PC-3 (cell line): ENCODE measurements at regions not wholly inside any gene's neighbourhood (a gene's known extent, or its start where the extent isn't known, plus 50 kb on each side); places are given as distances from the start of the nearest gene placed in this dataset.

Experiments used
- ATAC-seq: fragments of 200-7000 bp; cut with Tn5 transposase; 2 replicates; pipeline ENCODE4 v1.9.1; 2020; ENCODE audit warnings: mild to moderate bottlenecking, moderate library complexity
- BruUV-seq: library from RNA; stranded (reverse); fragments of 400-500 nt; replicated peaks from 2 replicates; lab custom pipeline; 2021; lab: Mats Ljungman, UMichigan
- CTCF ChIA-PET: fragments of 300-600 bp; sonication (Branson Sonifier 250); formaldehyde crosslinking; loops from one replicate; lab custom pipeline; 2022; ENCODE audit warnings: antibody characterized with exemption; lab: Charles Lee
- POLR2A ChIA-PET: fragments of 300-600 bp; sonication (Branson Sonifier 250); formaldehyde crosslinking; loops from one replicate; lab custom pipeline; 2022; ENCODE audit warnings: antibody characterized with exemption; ENCODE audit not compliant: unreplicated experiment; lab: Charles Lee
- DNase-seq: peaks from one replicate; pipeline ENCODE4 v3.0.0-alpha.2; 2015
- H2AFZ ChIP-seq: fragments of 300-600 bp; sonication (generic); 2 replicates; pipeline ENCODE4 v1.6.0; 2016; ENCODE audit warnings: antibody characterized with exemption, low read length
- H3F3A ChIP-seq: fragments of 300-600 bp; sonication (generic); one replicate; pipeline ENCODE4 v1.6.0; 2017; ENCODE audit warnings: antibody characterized with exemption, low read length, control low read depth, mild to moderate bottlenecking; ENCODE audit not compliant: unreplicated experiment
- H3K27ac ChIP-seq: fragments of 300-600 bp; sonication (generic); 2 replicates; pipeline ENCODE4 v1.5.1; 2016; ENCODE audit warnings: mild to moderate bottlenecking, low read length
- H3K27me3 ChIP-seq: fragments of 300-600 bp; sonication (generic); 2 replicates; pipeline ENCODE4 v1.6.1; 2016; ENCODE audit warnings: low read length, mixed read lengths
- H3K36me3 ChIP-seq: fragments of 300-600 bp; sonication (generic); 2 replicates; pipeline ENCODE4 v1.6.1; 2016; ENCODE audit warnings: low read depth, mixed run types, low read length, mixed read lengths
- H3K4me1 ChIP-seq: fragments of 300-600 bp; sonication (generic); 2 replicates; pipeline ENCODE4 v1.5.1; 2016; ENCODE audit warnings: low read length; ENCODE audit not compliant: insufficient read depth
- H3K4me2 ChIP-seq: fragments of 300-600 bp; sonication (generic); 2 replicates; pipeline ENCODE4 v1.6.0; 2016; ENCODE audit warnings: low read length
- H3K4me3 ChIP-seq: fragments of 300-600 bp; sonication (generic); 2 replicates; pipeline ENCODE4 v1.5.1; 2016; ENCODE audit warnings: mild to moderate bottlenecking, low read length, mixed read lengths
- H3K79me2 ChIP-seq: fragments of 300-600 bp; sonication (generic); 2 replicates; pipeline ENCODE4 v1.6.1; 2017; ENCODE audit warnings: low read length, mixed read lengths
- H3K9ac ChIP-seq: fragments of 300-600 bp; sonication (generic); 2 replicates; pipeline ENCODE4 v1.6.0; 2016; ENCODE audit warnings: mild to moderate bottlenecking, low read length
- H3K9me2 ChIP-seq: fragments of 300-600 bp; sonication (generic); replicated peaks from 2 replicates; pipeline ENCODE4 v1.6.1; 2016; ENCODE audit warnings: mixed run types, low read length, mixed read lengths
- H3K9me3 ChIP-seq: fragments of 300-600 bp; sonication (generic); 2 replicates; pipeline ENCODE4 v1.6.1; 2016; ENCODE audit warnings: low read length, mixed read lengths
- H4K20me1 ChIP-seq: fragments of 300-600 bp; sonication (generic); 2 replicates; pipeline ENCODE4 v1.6.1; 2016; ENCODE audit warnings: low read length, mixed read lengths
- EZH2 ChIP-seq: fragments of 300-600 bp; sonication (generic); IDR thresholded peaks from one replicate; pipeline ENCODE4 v1.6.1; 2017; ENCODE audit warnings: antibody characterized with exemption, mild to moderate bottlenecking, low read length; ENCODE audit not compliant: unreplicated experiment
- EZH2phosphoT487 ChIP-seq: fragments of 300-600 bp; sonication (generic); IDR thresholded peaks from 2 replicates; pipeline ENCODE4 v1.6.1; 2018; ENCODE audit warnings: mild to moderate bottlenecking, antibody characterized with exemption, low read length, borderline replicate concordance
- intact Hi-C: fragments of 100-400 bp; cut with micrococcal nuclease; formaldehyde crosslinking; loops from 2 replicates; pipeline ENCODE4 v1.9.0; 2023
- TF ChIP-seq, protein P1 (sequence below): fragments of 300-600 bp; sonication (generic); conservative IDR thresholded peaks from 2 replicates; pipeline ENCODE4 v1.5.1; 2017; ENCODE audit warnings: antibody characterized with exemption, low read depth, mild to moderate bottlenecking, low read length

DNA sequence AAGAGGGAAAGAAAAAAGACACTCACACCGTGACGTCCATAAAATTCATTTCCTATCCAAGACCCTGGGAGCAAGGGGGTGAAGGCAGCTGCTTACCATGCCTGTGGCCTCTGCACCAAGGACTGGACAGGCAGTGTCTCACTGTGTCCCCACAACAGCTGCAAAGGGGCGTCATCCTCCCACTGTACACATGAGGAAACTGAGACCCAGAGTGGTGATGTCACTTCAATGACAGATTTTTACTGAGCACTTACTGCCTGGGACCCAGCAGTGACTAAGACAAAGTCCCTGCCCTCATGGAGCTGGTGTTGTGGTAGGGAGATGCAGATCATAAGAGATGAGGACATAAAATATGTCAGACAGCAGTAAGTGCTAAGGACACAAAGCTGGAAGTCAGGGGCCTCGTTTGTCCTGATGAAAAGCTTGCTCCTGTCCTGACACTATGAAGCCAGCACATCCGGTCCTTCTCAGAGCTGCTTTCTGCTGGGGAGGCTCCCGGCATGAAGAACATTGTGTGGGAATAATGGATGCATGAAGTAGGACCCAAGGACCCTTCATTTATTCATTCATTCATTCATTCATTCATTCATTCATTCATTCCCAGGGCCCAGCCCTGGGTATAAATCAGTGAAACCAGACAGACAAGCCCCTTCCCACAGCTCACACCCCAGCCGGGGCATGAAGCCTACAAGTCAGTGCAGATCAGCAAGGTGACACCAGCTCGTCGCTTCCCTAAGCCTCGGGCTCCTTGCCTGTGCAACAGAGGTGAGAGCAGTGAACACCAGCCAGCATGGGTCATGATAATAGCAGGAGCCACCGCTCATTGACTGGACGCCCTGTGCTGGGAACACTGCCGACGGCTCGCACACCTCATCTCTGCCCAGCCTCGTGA is 473.7 kb downstream of the MATN1 start:
- H3K4me2 ChIP-seq: no peak overlapping the region
- no peaks in the 10 kb centered on the region for H4K20me1 ChIP-seq
- no peak for DNase-seq
- no peaks in the 10 kb centered on the region for H3K36me3 ChIP-seq
- no peak overlapping the region for H3K27ac ChIP-seq
- H3K9ac ChIP-seq: no peak overlapping the region
- ATAC-seq: no peak
- no peaks in the 10 kb centered on the region for H3F3A ChIP-seq
- H3K4me3 ChIP-seq: no peak overlapping the region
- H3K9me2 ChIP-seq: no peaks in the 10 kb centered on the region
- H2AFZ ChIP-seq: no peak overlapping the region
- BruUV-seq: no TSS peak
- no peak for TF ChIP-seq EZH2phosphoT487
- TF ChIP-seq, protein P1, sequence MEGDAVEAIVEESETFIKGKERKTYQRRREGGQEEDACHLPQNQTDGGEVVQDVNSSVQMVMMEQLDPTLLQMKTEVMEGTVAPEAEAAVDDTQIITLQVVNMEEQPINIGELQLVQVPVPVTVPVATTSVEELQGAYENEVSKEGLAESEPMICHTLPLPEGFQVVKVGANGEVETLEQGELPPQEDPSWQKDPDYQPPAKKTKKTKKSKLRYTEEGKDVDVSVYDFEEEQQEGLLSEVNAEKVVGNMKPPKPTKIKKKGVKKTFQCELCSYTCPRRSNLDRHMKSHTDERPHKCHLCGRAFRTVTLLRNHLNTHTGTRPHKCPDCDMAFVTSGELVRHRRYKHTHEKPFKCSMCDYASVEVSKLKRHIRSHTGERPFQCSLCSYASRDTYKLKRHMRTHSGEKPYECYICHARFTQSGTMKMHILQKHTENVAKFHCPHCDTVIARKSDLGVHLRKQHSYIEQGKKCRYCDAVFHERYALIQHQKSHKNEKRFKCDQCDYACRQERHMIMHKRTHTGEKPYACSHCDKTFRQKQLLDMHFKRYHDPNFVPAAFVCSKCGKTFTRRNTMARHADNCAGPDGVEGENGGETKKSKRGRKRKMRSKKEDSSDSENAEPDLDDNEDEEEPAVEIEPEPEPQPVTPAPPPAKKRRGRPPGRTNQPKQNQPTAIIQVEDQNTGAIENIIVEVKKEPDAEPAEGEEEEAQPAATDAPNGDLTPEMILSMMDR: no peak
- no peak for TF ChIP-seq EZH2
- intact Hi-C loops: no loop called here
- H3K79me2 ChIP-seq: no peaks in the 10 kb centered on the region
- H3K9me3 ChIP-seq: no peaks in the 10 kb centered on the region
- no peaks in the 10 kb centered on the region for H3K4me1 ChIP-seq
- H3K27me3 ChIP-seq: peaks cover 65% of the 10 kb centered on the region
- CTCF ChIA-PET: no interaction called here
- POLR2A ChIA-PET: no interaction called here

DNA sequence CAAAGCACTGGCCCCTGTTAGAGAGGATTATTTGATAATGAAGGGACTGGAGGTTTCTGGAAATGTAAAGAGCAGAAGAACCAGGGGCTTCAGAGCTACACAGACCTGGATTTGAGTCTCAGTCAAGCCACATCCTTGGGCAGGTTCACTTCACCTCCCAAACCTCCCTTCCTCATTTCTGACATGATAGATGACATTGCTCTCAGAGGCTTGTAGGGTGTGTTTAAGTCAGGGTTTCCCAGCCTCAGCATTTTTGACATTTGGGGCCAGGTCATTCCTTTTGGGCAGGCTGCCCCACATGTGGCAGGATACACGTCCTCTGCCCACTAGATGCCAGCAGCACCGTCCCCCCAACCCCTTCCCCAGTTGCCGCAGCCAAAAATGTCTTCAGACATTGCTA is 474.6 kb downstream of the MATN1 start:
- no peaks in the 10 kb centered on the region for H4K20me1 ChIP-seq
- H3K9ac ChIP-seq: no peak overlapping the region
- CTCF ChIA-PET: no interaction called here
- no peak overlapping the region for H3K27ac ChIP-seq
- DNase-seq (no peak), ATAC-seq (no peak)
- BruUV-seq: no TSS peak
- H3K27me3 ChIP-seq: peaks cover 55% of the 10 kb centered on the region
- intact Hi-C loops: no loop called here
- H3K36me3 ChIP-seq: no peaks in the 10 kb centered on the region
- H3K9me2 ChIP-seq: no peaks in the 10 kb centered on the region
- H3K4me3 ChIP-seq: no peak overlapping the region
- H3K4me2 ChIP-seq: no peak overlapping the region
- no peaks in the 10 kb centered on the region for H3K79me2 ChIP-seq
- H3K9me3 ChIP-seq: no peaks in the 10 kb centered on the region
- POLR2A ChIA-PET: no interaction called here
- TF ChIP-seq, protein P1: no peak
- TF ChIP-seq EZH2 (no peak), EZH2phosphoT487 (no peak)
- no peak overlapping the region for H2AFZ ChIP-seq
- H3F3A ChIP-seq: no peaks in the 10 kb centered on the region
- no peaks in the 10 kb centered on the region for H3K4me1 ChIP-seq

DNA sequence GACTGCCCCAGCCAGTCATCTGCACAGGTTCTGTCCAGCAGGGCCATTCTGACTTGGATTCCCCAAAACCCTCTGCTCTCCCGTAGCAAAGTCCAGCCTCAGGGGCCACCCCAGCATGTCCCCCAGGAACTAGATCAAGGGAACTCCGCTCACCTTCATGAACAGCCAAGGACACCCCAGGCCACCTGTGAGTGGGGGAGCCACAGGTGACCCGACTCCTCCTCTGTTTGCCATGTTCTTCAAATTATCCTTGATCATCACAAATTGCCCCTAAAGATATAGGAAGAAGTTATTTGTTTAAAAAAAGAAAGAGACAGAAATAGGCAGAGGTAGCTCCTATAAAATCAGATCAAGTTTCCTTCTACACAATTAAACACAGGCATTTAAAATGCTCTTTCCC is 475.0 kb downstream of the MATN1 start:
- peaks cover 55% of the 10 kb centered on the region for H3K27me3 ChIP-seq

More for the DNA sequence above, 475.0 kb downstream of the MATN1 start:
- Histone ChIP-seq H4K20me1 (no peaks in the 10 kb centered on the region), H2AFZ (no peak overlapping the region), H3K9ac (no peak overlapping the region), H3F3A (no peaks in the 10 kb centered on the region), H3K4me1 (no peaks in the 10 kb centered on the region), H3K36me3 (no peaks in the 10 kb centered on the region), H3K4me2 (no peak overlapping the region), H3K9me2 (no peaks in the 10 kb centered on the region), H3K4me3 (no peak overlapping the region), H3K9me3 (no peaks in the 10 kb centered on the region), H3K27ac (no peak overlapping the region), H3K79me2 (no peaks in the 10 kb centered on the region)
- ChIA-PET CTCF (no interaction called here), POLR2A (no interaction called here)
- no TSS peak for BruUV-seq
- no peak for DNase-seq
- TF ChIP-seq, protein P1: no peak
- TF ChIP-seq EZH2phosphoT487: no peak
- TF ChIP-seq EZH2: no peak
- intact Hi-C loops: no loop called here
- ATAC-seq: no peak
